GM12873 (cell line): ENCODE measurements at regions not wholly inside any gene's neighbourhood (a gene's known extent, or its start where the extent isn't known, plus 50 kb on each side); places are given as distances from the start of the nearest gene placed in this dataset.

ENCODE experiments used
- TF ChIP-seq, protein P1 (sequence below): IDR thresholded peaks from 2 replicates; pipeline ENCODE4 v1.5.1; 2012; ENCODE audit warnings: low read depth, mild to moderate bottlenecking, moderate library complexity, low read length, control low read depth; ENCODE audit not compliant: insufficient read depth; ENCODE audit errors: missing control alignments

DNA sequence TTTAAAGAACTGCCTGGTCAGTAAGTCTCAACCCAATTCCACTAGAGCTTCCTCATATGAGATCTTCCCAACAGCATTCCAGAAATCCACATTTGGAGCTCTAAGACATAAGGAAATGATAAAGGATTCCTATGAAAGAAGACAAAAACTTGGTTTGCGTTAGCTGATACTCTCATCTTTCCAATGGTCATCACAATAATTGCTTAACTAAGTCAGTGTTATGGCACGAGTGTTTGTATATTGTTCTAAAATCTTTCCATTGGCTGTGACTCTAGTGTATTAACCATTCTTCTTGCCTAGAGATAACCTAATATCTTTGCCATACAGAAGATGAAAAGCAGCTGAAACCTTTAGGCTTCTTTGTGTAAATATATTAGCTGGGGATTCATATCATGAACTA lies 289.0 kb downstream of the SNX13 start:
- TF ChIP-seq, protein P1, sequence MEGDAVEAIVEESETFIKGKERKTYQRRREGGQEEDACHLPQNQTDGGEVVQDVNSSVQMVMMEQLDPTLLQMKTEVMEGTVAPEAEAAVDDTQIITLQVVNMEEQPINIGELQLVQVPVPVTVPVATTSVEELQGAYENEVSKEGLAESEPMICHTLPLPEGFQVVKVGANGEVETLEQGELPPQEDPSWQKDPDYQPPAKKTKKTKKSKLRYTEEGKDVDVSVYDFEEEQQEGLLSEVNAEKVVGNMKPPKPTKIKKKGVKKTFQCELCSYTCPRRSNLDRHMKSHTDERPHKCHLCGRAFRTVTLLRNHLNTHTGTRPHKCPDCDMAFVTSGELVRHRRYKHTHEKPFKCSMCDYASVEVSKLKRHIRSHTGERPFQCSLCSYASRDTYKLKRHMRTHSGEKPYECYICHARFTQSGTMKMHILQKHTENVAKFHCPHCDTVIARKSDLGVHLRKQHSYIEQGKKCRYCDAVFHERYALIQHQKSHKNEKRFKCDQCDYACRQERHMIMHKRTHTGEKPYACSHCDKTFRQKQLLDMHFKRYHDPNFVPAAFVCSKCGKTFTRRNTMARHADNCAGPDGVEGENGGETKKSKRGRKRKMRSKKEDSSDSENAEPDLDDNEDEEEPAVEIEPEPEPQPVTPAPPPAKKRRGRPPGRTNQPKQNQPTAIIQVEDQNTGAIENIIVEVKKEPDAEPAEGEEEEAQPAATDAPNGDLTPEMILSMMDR = no peak

DNA sequence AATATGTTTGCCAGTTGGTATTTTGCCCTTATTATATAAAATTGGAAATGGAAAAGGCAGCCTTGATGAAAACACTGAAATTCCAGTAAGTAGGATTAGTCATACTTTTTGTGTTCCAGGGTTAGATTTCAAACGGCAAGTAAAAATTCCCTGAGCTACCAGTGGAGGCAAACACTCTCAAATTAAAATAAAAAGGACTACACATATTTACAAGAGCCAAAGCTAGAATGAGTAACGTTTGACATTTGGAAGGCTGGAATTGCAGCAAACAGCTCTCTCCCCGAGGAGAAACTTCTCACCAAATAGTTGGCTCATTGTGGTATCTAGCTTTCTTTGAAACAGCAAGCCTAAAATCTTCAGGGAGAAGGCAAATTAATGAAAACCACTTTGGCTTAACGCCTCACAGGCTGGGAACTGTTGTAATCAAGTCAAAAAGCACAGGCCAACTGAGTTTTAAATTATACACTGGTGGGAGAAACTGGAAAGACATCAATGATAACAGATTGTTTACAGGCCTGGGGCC lies 288.4 kb downstream of the SNX13 start:
- TF ChIP-seq, protein P1 = no peak

DNA sequence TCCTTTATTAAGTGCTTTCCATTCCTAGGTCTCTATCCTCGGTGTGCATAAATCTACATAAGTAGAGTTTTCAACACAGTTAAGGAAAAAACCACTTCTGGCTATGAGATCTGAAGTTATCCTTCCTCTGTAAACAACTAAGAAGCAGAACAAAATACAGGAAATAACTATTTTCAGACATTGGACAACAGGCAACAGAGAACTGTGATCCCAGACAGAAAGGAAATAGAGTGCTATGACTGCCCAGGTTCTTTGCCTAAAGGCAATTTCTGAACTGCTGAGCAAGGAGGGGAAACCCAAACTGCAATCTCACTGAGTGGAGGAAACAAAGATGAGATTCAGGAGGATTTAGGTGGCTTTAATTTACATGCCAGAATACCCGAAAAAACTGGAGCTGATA lies 285.4 kb downstream of the SNX13 start:
- TF ChIP-seq, protein P1 = no peak

DNA sequence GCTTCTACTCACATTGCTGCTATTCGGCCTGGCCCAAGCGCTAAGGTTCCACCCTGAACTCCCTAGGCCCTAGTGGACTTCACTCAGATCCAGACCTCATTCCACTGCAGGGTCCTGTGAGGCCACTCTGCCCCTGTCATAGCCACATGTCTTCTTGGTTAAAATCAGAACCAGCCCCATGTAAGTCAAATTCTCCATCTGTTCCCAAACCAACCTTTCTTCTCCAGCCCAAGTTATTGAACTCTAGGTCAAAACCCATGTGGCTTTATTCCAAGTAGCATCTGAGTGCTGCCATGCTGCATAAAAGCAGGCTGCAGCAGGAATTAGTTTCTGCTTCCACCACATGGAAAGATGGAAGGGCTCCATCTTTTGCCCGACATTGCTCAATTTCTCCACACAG lies 281.2 kb downstream of the SNX13 start:
- TF ChIP-seq, protein P1 = no peak

DNA sequence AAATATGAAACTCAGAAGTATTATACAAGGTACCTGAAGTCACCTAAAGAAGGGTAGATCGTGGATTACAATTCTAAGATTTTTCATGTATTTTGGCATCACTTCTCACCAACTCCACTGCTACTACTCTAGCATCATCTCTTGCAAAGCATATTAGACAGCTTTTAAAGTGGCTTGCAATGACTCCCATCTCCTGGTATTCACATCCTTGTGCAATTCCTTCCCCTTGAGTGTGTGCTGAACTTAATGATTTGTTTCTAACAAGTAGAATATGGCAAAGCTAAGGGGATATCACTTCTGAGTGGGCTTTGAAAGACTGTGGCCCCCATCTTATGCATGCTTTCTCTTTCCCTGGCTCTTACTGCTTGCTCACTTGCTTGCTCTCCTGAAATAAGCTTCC lies 280.2 kb downstream of the SNX13 start:
- TF ChIP-seq, protein P1 = no peak

DNA sequence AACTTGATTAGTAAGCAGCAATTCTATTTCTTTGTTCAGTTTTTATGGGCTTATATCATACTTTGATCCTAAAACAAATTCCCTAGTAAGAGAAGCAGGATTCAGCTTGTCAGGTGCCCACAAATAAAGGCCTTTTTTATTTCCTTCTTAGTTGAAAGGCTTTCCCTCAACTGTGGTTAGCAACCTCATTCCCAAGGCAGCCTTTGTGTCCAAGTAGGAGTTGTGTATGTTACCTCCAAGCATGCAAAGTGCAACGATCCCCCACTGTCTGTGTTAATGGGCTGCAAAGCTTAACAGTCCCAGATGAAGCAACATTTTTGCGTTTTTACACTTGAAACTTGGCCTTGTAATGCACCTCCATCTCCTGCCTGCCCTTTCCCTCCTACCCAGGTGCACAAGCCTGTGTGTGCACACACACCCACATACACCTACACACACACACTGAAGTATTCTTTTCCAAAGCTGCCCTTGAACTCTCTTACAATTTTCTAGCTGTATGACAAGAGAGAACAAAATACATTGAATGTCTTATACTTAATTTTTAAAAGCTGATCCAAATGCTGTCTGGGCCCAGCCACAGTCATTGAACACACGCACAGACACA lies 278.2 kb downstream of the SNX13 start:
- TF ChIP-seq, protein P1 = no peak

DNA sequence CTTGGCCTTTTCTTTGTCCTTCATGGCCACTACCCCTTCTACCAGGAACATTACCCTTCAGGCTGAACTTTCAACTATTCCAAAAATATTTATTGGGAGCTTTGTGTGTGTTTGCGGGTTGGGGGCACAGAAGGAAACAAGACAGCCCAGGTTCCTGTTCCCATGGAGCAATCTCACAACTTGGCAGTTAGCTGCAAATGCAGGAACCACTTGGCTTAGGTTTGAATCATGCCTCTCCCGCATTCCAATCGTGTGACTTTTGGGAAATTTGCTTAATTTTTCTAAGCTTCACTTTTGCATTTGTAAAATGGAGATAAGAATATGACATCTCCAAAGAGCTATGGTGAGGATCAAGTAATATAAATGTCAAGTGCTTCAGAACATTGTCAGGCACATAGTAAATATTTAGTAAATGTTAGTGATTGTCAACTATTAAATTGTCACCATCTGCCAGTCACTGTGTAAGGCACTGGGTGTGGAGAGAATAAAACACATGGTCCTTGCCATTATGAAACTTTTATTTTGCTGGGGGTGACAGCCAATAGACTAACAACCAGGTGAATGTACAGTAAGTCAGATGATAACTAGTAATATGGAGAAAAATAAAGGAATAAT lies 277.1 kb downstream of the SNX13 start:
- TF ChIP-seq, protein P1 = no peak
